ENCODE measurements at regions not wholly inside any gene's neighbourhood (a gene's known extent, or its start where the extent isn't known, plus 50 kb on each side); places are given as distances from the start of the nearest gene placed in this dataset.

GRCh38 chr17:71251951-71252350 lies 868.9 kb upstream of the SOX9 start:
- TF ChIP-seq POLR2AphosphoS5 (IDR thresholded peaks at IDR 0.05; ENCODE audit: insufficient read depth in 1 of 2, low read depth in 1 of 2) = no peak
- TF ChIP-seq CTCF (IDR thresholded peaks at IDR 0.05) = no peak

Data from vagina (tissue), 2 donors.